Astrocyte (in vitro differentiated cells and primary cell): ENCODE measurements at regions not wholly inside any gene's neighbourhood (a gene's known extent, or its start where the extent isn't known, plus 50 kb on each side); places are given as distances from the start of the nearest gene placed in this dataset.

Experiments used
- DNase-seq: peaks from one replicate; pipeline ENCODE4 v3.0.0-alpha.2; 2010; ENCODE audit warnings: low read depth
- FAIRE-seq: peaks from 2 replicates; lab custom pipeline; 2011; peaks lifted over from hg19 to GRCh38; lab: Jason Lieb, UNC
- H2AFZ ChIP-seq: 2 replicates; pipeline ENCODE4 v1.6.0; 2012; ENCODE audit warnings: low read depth, low read length, inconsistent platforms
- H3K27ac ChIP-seq: 2 replicates; pipeline ENCODE4 v1.5.1; 2011; ENCODE audit warnings: low read depth, low read length, inconsistent platforms
- H3K27me3 ChIP-seq: 2 replicates; pipeline ENCODE4 v1.6.0; 2011; ENCODE audit warnings: low read length, inconsistent platforms; ENCODE audit not compliant: insufficient read depth
- H3K36me3 ChIP-seq: 2 replicates; pipeline ENCODE4 v1.5.1; 2011; ENCODE audit warnings: low read length, inconsistent platforms; ENCODE audit not compliant: insufficient read depth
- H3K4me1 ChIP-seq: 2 replicates; pipeline ENCODE4 v1.5.1; 2011; ENCODE audit warnings: low read length, inconsistent platforms; ENCODE audit not compliant: insufficient read depth
- H3K4me2 ChIP-seq: 2 replicates; pipeline ENCODE4 v1.6.0; 2012; ENCODE audit warnings: low read length, inconsistent platforms
- H3K4me3 ChIP-seq: 2 replicates; pipeline ENCODE4 v1.5.1; 2011; ENCODE audit warnings: low read depth, mild to moderate bottlenecking, low read length, inconsistent platforms; ENCODE audit not compliant: insufficient read depth
- H3K79me2 ChIP-seq: 2 replicates; pipeline ENCODE4 v1.6.0; 2012; ENCODE audit warnings: mild to moderate bottlenecking, low read length, inconsistent platforms; ENCODE audit not compliant: insufficient read depth
- H3K9ac ChIP-seq: 2 replicates; pipeline ENCODE4 v1.6.0; 2012; ENCODE audit warnings: mild to moderate bottlenecking, low read length, inconsistent platforms
- H3K9me3 ChIP-seq: 2 replicates; pipeline ENCODE4 v1.5.1; 2012; ENCODE audit warnings: low read depth, mild to moderate bottlenecking, low read length, inconsistent platforms; ENCODE audit not compliant: insufficient read depth
- H4K20me1 ChIP-seq: 2 replicates; pipeline ENCODE4 v1.6.0; 2012; ENCODE audit warnings: low read length, inconsistent platforms; ENCODE audit not compliant: insufficient read depth
- H3K27ac Mint-ChIP-seq: one replicate; pipeline ENCODE4 v1.8.0; 2021; ENCODE audit warnings: mild to moderate bottlenecking, mixed read lengths; ENCODE audit not compliant: unreplicated experiment
- H3K27me3 Mint-ChIP-seq: one replicate; pipeline ENCODE4 v1.8.0; 2021; ENCODE audit warnings: low read depth, mixed read lengths; ENCODE audit not compliant: unreplicated experiment
- H3K36me3 Mint-ChIP-seq: one replicate; pipeline ENCODE4 v1.8.0; 2021; ENCODE audit warnings: low read depth, mixed read lengths; ENCODE audit not compliant: unreplicated experiment
- H3K4me1 Mint-ChIP-seq: one replicate; pipeline ENCODE4 v1.8.0; 2021; ENCODE audit warnings: low read depth, mixed read lengths; ENCODE audit not compliant: unreplicated experiment
- H3K4me3 Mint-ChIP-seq: one replicate; pipeline ENCODE4 v1.8.0; 2021; ENCODE audit warnings: mild to moderate bottlenecking, moderate library complexity, mixed read lengths; ENCODE audit not compliant: unreplicated experiment
- H3K9me3 Mint-ChIP-seq: one replicate; pipeline ENCODE4 v1.8.0; 2021; ENCODE audit warnings: mild to moderate bottlenecking, mixed read lengths; ENCODE audit not compliant: unreplicated experiment
- CTCF ChIP-seq: IDR thresholded peaks from 2 replicates; pipeline ENCODE4 v1.5.1; 2011; ENCODE audit warnings: low read depth, mild to moderate bottlenecking, inconsistent platforms, low read length, moderate library complexity; ENCODE audit not compliant: insufficient read depth
- EZH2 ChIP-seq: IDR thresholded peaks from 2 replicates; pipeline ENCODE4 v1.6.1; 2012; ENCODE audit warnings: mild to moderate bottlenecking, low read length, inconsistent platforms; ENCODE audit not compliant: insufficient read depth

GRCh38 chr6:67224989-67225388 is 1410.1 kb upstream of the ADGRB3 start:
- Histone ChIP-seq H3K4me2 (no peak overlapping the region), H3K4me1 (no peaks in the 10 kb centered on the region), H3K9me3 (no peaks in the 10 kb centered on the region), H3K27ac (no peak overlapping the region), H3K79me2 (no peaks in the 10 kb centered on the region), H2AFZ (no peak overlapping the region), H3K4me3 (no peak overlapping the region), H4K20me1 (no peaks in the 10 kb centered on the region), H3K9ac (no peak overlapping the region), H3K27me3 (no peaks in the 10 kb centered on the region), H3K36me3 (no peaks in the 10 kb centered on the region)
- Mint-ChIP-seq H3K4me1 (peaks cover 3% of the 10 kb centered on the region), H3K4me3 (no peak overlapping the region), H3K9me3 (no peaks in the 10 kb centered on the region), H3K27me3 (no peaks in the 10 kb centered on the region), H3K27ac (no peak overlapping the region), H3K36me3 (no peaks in the 10 kb centered on the region)
- TF ChIP-seq EZH2: no peak
- no peak for TF ChIP-seq CTCF
- no peak for FAIRE-seq
- DNase-seq: no peak

GRCh38 chr6:67221226-67221625 is 1413.9 kb upstream of the ADGRB3 start:
- no peak for FAIRE-seq

More at GRCh38 chr6:67221226-67221625, 1413.9 kb upstream of the ADGRB3 start:
- peak; percentile 3 for DNase-seq
- no peaks in the 10 kb centered on the region for H3K79me2 ChIP-seq
- H3K4me3 ChIP-seq: no peak overlapping the region
- TF ChIP-seq CTCF: no peak
- no peak for TF ChIP-seq EZH2
- no peak overlapping the region for H3K27ac ChIP-seq
- no peaks in the 10 kb centered on the region for H3K4me1 ChIP-seq
- H2AFZ ChIP-seq: no peak overlapping the region
- Mint-ChIP-seq H3K9me3 (no peaks in the 10 kb centered on the region), H3K4me1 (peaks cover 3% of the 10 kb centered on the region), H3K4me3 (no peak overlapping the region), H3K36me3 (no peaks in the 10 kb centered on the region), H3K27ac (no peak overlapping the region), H3K27me3 (no peaks in the 10 kb centered on the region)
- H4K20me1 ChIP-seq: no peaks in the 10 kb centered on the region
- H3K9me3 ChIP-seq: no peaks in the 10 kb centered on the region
- H3K27me3 ChIP-seq: no peaks in the 10 kb centered on the region
- no peaks in the 10 kb centered on the region for H3K36me3 ChIP-seq
- no peak overlapping the region for H3K4me2 ChIP-seq
- no peak overlapping the region for H3K9ac ChIP-seq
